ENCODE measurements at regions not wholly inside any gene's neighbourhood (a gene's known extent, or its start where the extent isn't known, plus 50 kb on each side); places are given as distances from the start of the nearest gene placed in this dataset.
"Not testable (repeated sequence)": the region's sequence is repeated elsewhere in the genome, so short reads cannot be mapped to it uniquely, and the experiment has no call there.

DNA sequence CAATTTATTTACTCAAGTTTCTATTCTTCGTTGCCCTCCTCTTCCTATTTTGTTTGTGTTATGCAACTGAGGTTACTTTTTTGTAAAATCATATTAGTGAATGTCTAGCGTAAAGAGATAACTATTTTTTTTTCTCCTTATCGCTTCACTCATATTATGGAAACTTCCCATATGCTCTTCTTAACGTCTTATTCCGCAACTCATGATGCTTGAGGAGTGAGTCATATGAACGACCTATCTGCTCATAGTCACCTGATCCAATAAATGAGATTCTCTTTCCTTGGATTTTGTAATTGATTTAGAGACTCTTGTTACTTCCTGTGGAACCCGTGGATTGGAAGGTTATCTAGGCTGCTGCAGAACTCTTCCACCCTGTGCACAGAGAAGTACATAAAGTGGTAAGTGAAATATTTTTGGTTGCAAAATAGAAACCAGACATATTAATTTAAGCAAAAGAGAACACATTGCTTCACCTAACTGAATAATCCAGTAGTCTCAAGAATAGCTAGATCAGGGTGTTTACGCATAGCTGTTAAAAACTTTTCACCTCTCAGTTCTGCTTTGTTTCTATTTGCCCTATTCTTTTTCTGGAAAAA is 719.3 kb upstream of the SGO1 start:
- no peak for DNase-seq

DNA sequence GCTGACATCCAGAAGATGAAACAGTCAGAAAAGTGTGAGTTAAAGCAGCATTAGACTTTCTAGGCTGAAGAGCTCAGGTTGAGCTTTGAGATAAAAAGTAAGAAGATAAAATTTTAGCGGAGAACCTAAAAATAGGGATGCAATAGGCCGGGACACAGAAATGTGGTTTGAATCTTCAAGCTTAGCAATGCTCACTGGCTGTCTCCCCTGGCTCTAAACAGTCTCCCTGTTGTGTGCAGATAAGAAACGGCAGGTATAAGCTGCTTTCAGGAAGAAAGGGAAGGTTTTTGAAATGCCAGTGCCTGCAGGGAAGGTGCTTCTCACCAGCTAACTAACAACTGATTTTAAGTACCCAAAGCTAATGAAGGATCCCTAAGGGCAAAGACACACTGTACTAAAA is 718.7 kb upstream of the SGO1 start:
- DNase-seq = no peak

DNA sequence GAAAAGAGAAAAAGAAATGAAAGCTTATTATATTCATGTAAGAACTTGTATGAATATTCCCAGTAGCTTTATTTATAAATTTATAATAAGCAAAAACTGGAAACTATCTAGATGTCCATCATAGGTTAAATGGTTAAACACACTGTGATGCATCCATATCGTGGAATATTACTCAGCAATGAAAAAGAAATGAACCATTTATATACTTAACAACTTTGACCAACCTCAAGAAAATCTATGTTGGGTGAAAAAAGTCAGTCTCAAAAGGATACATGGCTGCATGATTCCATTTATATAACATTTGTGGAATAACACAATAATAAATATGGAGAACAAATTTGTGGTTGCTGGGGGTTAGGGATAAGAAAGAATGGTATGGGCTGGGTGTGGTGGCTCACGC is 713.0 kb upstream of the SGO1 start:
- no peak for DNase-seq

DNA sequence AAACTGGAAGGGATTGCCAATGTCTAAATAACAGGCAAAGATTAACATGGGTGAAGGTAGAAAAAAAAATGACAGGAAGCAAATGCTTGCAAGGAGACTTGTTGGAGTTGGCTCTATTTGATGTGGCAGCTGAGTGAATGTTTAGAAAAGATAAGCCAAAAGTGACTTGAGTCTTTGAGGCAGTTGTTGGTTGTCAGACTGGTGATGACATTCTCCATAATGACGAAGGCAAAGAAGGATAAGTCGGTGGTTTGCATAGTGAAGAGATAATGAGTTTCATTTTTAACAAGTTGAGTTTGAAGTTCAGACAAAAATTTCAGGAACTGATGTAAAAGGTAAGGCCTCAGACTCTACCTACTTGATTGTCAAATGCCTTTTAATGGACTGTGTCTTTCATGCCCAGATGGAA is 704.1 kb upstream of the SGO1 start:
- no peak for DNase-seq

DNA sequence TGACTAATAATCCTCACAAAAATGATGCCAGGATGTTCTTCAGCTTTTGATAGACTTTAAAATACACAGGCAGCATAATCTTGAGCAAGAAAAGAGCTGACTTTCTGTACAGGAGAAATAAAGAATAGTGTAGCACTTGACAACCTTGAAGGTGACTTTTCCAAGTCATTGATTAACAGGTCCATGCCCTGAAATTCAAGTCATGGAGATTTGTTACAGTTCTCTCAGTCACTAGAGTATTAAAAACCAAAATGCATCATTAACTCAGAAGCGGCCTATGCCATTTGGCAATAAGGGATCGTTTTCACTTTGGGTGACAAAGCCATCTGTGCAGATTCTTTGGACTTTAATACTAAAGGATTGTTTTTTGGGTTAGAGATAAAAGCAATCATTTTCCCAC is 692.7 kb upstream of the SGO1 start:
- no peak for DNase-seq

GRCh38 chr3:20873235-20873634 is 687.2 kb upstream of the SGO1 start:
- no peak for DNase-seq

DNA sequence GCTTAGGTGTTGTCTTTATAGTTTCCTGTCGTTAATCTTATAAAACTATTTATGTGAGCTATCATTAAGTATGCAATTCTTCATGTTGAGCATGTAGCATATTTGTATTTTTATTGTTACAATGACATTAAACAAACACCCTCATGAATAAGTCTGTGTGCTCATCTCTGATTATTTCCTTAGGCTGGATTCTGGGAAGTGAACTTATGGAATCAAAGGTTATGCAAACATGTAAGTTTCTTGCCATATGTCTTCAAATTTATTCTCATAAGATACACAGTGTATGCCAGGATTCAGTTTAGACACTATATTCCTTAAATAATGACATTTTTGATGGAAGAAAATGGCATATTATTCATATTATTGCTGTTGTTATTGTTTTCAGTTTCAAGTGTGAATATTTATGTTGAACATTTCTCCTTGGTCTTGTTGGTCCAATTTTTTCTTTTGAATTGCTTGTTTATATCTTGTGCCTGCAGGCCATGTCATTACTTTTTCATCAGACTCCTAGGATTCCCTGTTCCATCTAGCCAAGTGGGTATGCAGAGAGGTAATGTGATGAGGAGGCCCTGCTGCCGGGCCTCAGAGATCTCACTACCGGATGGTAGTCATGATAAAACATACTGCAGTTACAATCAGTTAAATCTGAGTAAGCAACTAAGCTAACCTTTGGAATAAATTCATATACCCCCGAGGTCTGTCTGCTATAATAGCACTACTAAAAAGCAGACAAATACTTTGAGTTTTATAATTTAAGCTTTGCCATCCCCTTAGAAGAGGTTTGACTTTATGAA is 684.3 kb upstream of the SGO1 start:
- DNase-seq = no peak

GRCh38 chr3:20865803-20866202 is 679.8 kb upstream of the SGO1 start:
- DNase-seq = no peak

GRCh38 chr3:20861454-20861853 is 675.4 kb upstream of the SGO1 start:
- DNase-seq = no peak

DNA sequence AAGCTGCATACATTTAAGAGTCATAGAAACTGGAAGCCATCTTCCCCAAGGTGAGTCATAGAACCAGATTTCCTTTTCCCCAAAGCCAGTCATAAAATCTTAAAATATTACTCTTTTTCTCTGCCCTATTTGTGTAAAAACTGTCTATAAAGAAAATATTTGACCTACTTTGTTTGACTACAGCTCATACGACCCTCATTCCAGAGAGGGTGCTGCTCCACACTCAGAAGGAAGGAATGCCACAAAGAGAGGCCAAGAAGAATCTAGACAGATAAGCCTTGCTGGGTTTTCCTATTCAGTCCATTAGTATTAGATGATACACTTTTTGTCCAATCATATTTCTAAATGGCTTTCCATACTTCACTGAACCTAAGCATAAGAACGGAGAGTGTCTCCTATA is 671.6 kb upstream of the SGO1 start:
- DNase-seq = no peak

GRCh38 chr3:20853890-20854289 is 667.9 kb upstream of the SGO1 start:
- no peak for DNase-seq

DNA sequence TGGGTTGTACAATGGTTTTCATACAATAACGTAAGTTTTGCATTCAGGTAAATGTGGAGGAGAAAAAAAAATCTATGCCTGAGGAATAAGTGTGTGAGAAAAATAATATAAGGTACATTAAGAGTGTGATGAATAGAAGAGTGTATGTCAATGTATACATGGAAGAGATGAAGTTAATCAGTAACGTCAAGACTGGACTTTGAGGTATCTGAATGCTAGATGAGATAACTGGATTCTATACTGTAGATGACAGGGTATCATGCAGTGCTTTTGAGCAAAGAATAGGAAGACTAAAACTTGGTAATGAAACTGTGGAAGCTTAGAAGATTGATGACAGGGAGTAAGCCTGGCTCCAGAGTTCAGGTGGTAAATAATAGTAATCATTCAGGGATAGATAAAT is 666.7 kb upstream of the SGO1 start:
- DNase-seq = no peak

DNA sequence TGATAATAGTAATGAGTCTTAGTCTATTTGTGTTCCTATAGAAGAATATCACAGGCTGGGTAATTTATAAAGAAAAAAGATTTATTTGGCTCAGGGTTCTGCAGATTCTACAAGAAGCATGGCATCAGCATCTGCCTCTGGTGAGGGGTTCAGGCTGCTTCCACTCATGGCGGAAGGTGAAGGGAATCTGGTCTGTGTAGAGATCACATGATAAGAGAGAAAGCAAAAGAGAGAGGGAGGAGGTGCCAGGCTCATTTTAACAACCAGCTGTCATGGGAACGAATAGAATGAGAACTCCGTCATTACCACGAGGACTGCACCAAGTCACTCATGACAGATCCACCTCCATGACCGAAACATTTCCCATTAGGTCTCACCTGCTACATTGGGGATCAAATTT is 664.0 kb upstream of the SGO1 start:
- no peak for DNase-seq

DNA sequence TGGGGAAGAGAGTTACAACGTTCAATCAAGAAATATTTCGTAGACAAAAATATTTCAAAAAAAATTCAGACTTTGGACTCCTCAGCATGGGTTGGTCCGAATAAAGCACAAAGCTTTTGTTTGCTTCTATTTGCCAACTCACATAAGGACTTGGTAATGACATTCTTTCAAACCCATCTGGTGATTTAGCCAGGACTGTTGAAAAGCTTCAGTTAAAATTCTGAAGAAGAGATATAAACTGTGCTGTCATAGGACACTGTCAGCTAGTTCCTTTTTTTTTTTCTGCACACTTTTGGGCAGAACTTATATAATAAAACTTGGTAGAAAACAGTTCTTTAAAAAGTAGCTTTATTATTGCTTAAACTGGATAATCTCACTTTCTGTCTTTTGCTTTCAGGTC is 660.8 kb upstream of the SGO1 start:
- DNase-seq = no peak

- no peak for DNase-seq
Observed at GRCh38 chr3:20846066-20846465, 660.1 kb upstream of the SGO1 start.

DNA sequence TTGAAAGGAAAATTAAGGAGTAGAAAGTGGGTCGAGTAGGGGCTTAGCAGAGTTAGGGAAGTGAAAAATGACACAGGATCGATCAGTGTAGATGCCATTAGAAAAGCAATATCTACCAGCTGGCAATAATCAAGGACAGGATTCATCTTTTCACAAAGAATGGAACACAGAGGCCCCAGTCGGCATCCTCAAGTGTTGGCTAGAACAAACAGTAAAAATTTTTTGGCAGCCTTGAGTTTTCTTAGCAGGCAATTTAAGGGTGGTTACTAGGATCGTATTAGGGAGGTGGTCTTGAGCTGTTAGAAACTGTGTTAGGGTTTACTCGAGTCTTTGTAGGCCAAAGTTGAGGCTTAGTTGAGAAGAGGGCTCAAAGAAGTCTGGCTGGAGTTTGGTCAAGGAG is 658.8 kb upstream of the SGO1 start:
- DNase-seq = no peak

DNA sequence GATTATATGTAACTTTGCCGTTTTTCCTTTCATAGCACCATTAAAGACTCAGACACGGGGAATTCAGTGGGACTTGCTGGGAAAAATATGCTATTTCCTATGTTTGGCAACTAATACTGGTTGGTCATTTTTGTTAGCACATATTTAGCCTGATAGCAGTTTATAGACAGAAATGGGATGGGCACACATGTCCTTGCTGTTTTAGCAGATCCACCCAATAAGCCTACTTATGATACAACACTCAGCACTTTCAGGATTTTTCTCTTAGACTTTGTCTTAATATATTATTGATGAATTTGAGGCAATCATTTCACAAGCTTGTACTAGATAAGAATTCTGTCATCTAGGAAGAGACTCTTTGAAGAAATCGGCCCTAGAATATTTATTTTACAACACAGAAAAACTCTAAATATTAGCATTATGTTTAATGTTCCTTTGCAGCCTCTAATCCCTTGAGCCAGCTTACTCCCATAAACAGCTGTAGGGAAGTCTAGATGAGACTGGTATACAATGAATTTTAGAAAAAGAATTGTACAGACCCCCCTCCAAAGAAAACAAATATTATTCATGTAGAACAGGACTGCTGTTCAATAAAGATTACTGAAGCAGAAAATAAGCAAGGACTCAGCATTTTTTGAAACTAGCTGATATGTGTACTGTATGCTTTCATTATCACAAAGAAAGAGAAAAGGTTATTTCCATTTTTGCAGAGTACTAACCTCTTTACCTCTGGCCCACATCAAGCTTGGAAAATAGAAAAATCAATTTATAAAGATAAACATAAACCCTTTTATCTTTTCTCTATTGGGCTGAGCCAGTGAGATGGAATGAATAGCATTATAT is 656.8 kb upstream of the SGO1 start:
- no peak for DNase-seq

GRCh38 chr3:20842002-20842401 is 656.0 kb upstream of the SGO1 start:
- no peak for DNase-seq

DNA sequence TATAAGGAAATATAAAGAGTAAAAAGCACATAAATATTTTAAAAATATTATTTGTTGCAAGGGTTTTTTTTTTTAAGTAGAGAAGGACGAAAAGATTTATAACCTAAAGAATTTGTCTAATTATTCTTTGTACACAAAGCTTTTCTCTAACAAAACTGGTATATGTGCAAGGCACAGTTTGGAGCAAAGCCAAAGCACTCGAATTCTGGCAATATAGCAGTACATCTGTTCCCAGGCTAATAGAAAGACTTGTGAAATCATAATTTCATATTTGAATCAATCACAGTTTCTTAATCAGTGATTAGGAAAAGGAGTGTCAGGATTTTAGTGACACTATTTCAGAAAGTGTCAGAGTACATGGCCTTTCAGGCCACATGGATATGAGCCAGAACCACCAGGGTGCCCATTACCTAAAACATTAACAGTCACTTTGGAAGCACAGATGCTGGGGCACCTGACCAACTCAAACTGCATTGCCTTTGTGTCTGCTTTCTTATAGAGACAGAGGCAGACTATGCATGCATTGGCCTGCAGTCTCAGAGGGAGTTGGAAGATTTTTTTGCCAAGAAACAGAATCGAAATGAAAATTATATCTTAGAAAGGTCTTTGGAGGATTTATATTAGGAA is 651.8 kb upstream of the SGO1 start:
- DNase-seq = no peak

DNA sequence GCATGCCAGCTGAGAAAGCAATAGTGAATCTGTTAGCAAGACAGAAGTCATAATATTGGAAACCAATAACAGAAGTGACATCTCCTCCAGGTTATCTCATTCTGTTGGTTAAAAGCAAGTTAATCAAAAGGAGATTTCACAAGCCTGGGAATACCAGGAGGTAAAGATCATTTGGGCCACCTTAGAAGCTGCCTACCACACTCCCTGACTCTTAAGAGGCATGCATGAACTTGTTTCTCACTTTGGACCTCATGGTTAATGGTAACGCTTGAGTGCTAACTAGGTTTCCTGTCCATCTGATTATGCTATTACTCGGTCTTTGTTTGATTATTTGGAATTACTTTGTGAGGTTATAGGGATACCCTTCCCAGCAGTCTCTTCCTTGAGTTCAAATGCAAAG is 650.8 kb upstream of the SGO1 start:
- DNase-seq = no peak

- DNase-seq = no peak
Observed at GRCh38 chr3:20832963-20833362, 647.0 kb upstream of the SGO1 start.

DNA sequence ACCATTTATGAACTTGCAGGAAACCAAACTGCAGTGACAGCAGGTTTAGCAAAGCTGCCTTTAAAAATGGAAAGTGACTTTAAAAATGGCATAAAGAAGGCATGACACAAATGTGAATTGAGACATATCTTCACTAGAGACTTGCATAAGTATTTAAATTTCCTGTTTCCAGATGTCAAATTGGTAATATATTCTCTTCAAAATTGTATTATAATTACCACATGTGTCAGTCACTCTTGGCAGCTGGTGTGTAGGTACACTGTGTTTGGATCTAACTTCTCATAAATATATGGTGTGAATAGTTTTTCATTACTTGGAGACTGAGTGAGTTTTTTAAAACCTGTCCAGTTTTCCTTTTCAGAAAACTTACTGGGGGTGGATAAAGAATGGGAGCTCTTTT is 636.2 kb upstream of the SGO1 start:
- no peak for DNase-seq

GRCh38 chr3:20820872-20821271 is 634.9 kb upstream of the SGO1 start:
- DNase-seq = not testable (repeated sequence)

All from skin of body (tissue), 1 donor.